SK-N-SH (cell line): ENCODE measurements at regions not wholly inside any gene's neighbourhood (a gene's known extent, or its start where the extent isn't known, plus 50 kb on each side); places are given as distances from the start of the nearest gene placed in this dataset.
"Not testable (repeated sequence)": the region's sequence is repeated elsewhere in the genome, so short reads cannot be mapped to it uniquely, and the experiment has no call there.

Experiments
- CTCF ChIA-PET: fragments of 300-600, 350-600 bp; formaldehyde crosslinking; extraction: SDS; loops from one replicate; lab custom pipeline; 2021; lab: Yijun Ruan, JAX
- POLR2A ChIA-PET: fragments of 350-600 bp; sonication (Branson Sonifier 250); formaldehyde crosslinking; extraction: SDS; loops from one replicate; lab custom pipeline; 2020; ENCODE audit warnings: antibody characterized with exemption, inconsistent platforms; lab: Yijun Ruan, JAX
- DNase-seq: peaks from one replicate; pipeline ENCODE4 v3.0.0; 2012
- H2AFZ ChIP-seq: fragments of 200-600 bp; sonication (generic); 2 replicates; pipeline ENCODE4 v1.8.1; 2016; ENCODE audit warnings: antibody characterized with exemption, mild to moderate bottlenecking, low read depth
- H3F3A ChIP-seq: fragments of 200-600 bp; sonication (generic); replicated peaks from 2 replicates; pipeline ENCODE3; 2016; ENCODE audit warnings: antibody characterized with exemption, mild to moderate bottlenecking; ENCODE audit not compliant: insufficient read depth
- H3K27ac ChIP-seq, 2 experiments: fragments of 200-500 bp in 1 of 2; fragments of 200-600 bp in 1 of 2; sonication (Bioruptor generic) in 1 of 2; sonication (generic), shearing (Covaris generic) in 1 of 2; 2 replicates each; pipeline versions ENCODE4 v1.5.1 to v1.6.1; 2014 to 2016; ENCODE audit warnings: low read depth in 2 of 2, inconsistent platforms in 1 of 2, low read length in 1 of 2, mild to moderate bottlenecking in 1 of 2, mixed read lengths in 1 of 2
- H3K27me3 ChIP-seq: fragments of 200-600 bp; sonication (generic), shearing (Covaris generic); 2 replicates; pipeline ENCODE4 v1.6.1; 2016; ENCODE audit warnings: mixed run types; ENCODE audit not compliant: insufficient read depth
- H3K36me3 ChIP-seq, 2 experiments: fragments of 200-500 bp in 1 of 2; fragments of 200-600 bp in 1 of 2; sonication (Bioruptor generic) in 1 of 2; sonication (generic) in 1 of 2; replicated peaks in 1 of 2; 2 replicates each; pipeline versions ENCODE3 to v1.5.1; 2014 to 2016; ENCODE audit warnings: low read length in 1 of 2, mild to moderate bottlenecking in 1 of 2; ENCODE audit not compliant: insufficient read depth in 2 of 2, control insufficient read depth in 1 of 2
- H3K4me1 ChIP-seq, 2 experiments: fragments of 200-500 bp in 1 of 2; fragments of 200-600 bp in 1 of 2; sonication (Bioruptor generic) in 1 of 2; sonication (generic), shearing (Covaris generic) in 1 of 2; 2 replicates each; pipeline versions ENCODE4 v1.5.1 to v1.6.1; 2014 to 2016; ENCODE audit warnings: low read depth in 1 of 2, low read length in 1 of 2, mixed run types in 1 of 2; ENCODE audit not compliant: insufficient read depth in 2 of 2, control insufficient read depth in 1 of 2
- H3K4me2 ChIP-seq: fragments of 200-600 bp; sonication (generic), shearing (Covaris generic); 2 replicates; pipeline ENCODE4 v1.6.1; 2017; ENCODE audit warnings: mixed run types
- H3K4me3 ChIP-seq, 2 experiments: fragments of 200-500 bp in 1 of 2; fragments of 200-600 bp in 1 of 2; sonication (Bioruptor generic) in 1 of 2; sonication (generic), shearing (Covaris generic) in 1 of 2; 2 replicates each; pipeline versions ENCODE4 v1.5.1 to v1.8.1; 2014 to 2016; ENCODE audit warnings: low read depth in 2 of 2, inconsistent platforms in 1 of 2, low read length in 1 of 2, mild to moderate bottlenecking in 1 of 2, mixed read lengths in 1 of 2, moderate library complexity in 1 of 2
- H3K79me2 ChIP-seq: fragments of 200-600 bp; sonication (generic); 2 replicates; pipeline ENCODE4 v1.8.1; 2017; ENCODE audit warnings: mild to moderate bottlenecking; ENCODE audit not compliant: insufficient read depth
- H3K9ac ChIP-seq: fragments of 200-600 bp; sonication (generic); 2 replicates; pipeline ENCODE4 v1.6.1; 2017; ENCODE audit warnings: mixed run types
- H3K9me2 ChIP-seq: fragments of 200-600 bp; sonication (generic); 2 replicates; pipeline ENCODE4 v1.6.1; 2017; ENCODE audit warnings: mixed run types
- H3K9me3 ChIP-seq: fragments of 200-600 bp; sonication (generic); 2 replicates; pipeline ENCODE4 v1.6.1; 2017; ENCODE audit warnings: mixed run types, mild to moderate bottlenecking, moderate library complexity
- H4K20me1 ChIP-seq: fragments of 200-600 bp; sonication (generic); 2 replicates; pipeline ENCODE4 v1.6.1; 2017; ENCODE audit warnings: mild to moderate bottlenecking, mixed run types; ENCODE audit not compliant: insufficient read depth
- WGBS: methylation state at CpG from one replicate; pipeline ENCODE4 v1.1.6; 2017; ENCODE audit warnings: low lambda C conversion rate; 5-methylcytosine and 5-hydroxymethylcytosine counted together

DNA sequence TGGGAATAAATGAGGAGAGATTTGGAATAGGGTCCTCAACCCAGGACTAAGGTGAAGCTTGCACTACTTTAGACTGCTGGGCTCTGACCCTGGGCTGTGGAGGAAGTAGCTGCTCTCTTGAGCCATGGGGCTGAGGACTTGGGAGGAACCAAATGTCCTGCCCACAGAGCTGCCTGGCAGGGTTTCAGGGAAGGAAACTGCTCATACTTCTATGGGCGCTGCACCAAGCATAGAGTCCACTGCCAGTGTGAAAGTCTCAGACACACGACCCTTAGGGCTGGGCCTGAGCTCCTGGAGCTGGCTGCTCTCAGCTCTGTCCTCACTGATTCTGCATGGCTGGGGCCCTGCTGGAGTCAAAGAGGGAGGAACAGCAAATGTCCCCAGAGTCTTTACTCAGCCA is 461.7 kb downstream of the RPIA start:
- POLR2A ChIA-PET, H3K9me2 ChIP-seq, DNase-seq, H3K27ac ChIP-seq, H3K79me2 ChIP-seq, H3K4me1 ChIP-seq, H3K27me3 ChIP-seq, H3K4me2 ChIP-seq, H2AFZ ChIP-seq, H3K9me3 ChIP-seq, H3F3A ChIP-seq, H4K20me1 ChIP-seq, CTCF ChIA-PET, H3K9ac ChIP-seq, H3K4me3 ChIP-seq, H3K36me3 ChIP-seq: not testable (repeated sequence)
- WGBS, result 0% methylated on average over 1 of the region's 2 CpGs

GRCh38 chr2:89154247-89154682 is 462.8 kb downstream of the RPIA start:
- H2AFZ ChIP-seq, POLR2A ChIA-PET, H4K20me1 ChIP-seq, H3K4me2 ChIP-seq, H3K9ac ChIP-seq, H3K9me2 ChIP-seq, H3K79me2 ChIP-seq, CTCF ChIA-PET, DNase-seq, H3K4me3 ChIP-seq, H3K9me3 ChIP-seq, H3K36me3 ChIP-seq, H3K27me3 ChIP-seq, H3K4me1 ChIP-seq, H3K27ac ChIP-seq, H3F3A ChIP-seq: not testable (repeated sequence)
- WGBS, result no CpG with 5 or more reads among the region's 2 CpGs

DNA sequence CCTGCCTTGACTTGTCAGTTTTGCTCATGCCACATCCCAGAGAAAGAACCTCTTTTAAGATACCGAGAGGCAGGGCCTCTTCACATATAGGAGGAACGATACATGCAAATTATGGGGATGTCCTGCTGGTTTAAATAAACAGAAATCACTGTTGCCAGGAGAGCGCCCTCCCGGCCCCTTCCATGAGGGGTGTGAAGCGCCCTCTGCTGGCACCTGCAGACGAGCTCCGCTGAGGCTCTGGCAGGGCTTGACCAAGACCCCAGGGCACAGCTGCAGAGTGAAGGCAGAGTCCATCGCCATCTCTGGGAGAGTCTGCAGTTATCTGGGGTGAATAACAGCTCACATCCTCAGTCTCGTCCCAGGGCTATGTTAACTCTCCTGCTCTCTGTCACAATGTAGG is 468.8 kb downstream of the RPIA start:
- POLR2A ChIA-PET, H3K4me1 ChIP-seq, H3K4me2 ChIP-seq, H3K27me3 ChIP-seq, H4K20me1 ChIP-seq, H3F3A ChIP-seq, H3K9me2 ChIP-seq, H3K79me2 ChIP-seq, H3K9ac ChIP-seq, H2AFZ ChIP-seq, DNase-seq, H3K4me3 ChIP-seq, H3K27ac ChIP-seq, CTCF ChIA-PET, H3K36me3 ChIP-seq, H3K9me3 ChIP-seq: not testable (repeated sequence)
- WGBS, result 8% methylated on average over 2 of the region's 9 CpGs

DNA sequence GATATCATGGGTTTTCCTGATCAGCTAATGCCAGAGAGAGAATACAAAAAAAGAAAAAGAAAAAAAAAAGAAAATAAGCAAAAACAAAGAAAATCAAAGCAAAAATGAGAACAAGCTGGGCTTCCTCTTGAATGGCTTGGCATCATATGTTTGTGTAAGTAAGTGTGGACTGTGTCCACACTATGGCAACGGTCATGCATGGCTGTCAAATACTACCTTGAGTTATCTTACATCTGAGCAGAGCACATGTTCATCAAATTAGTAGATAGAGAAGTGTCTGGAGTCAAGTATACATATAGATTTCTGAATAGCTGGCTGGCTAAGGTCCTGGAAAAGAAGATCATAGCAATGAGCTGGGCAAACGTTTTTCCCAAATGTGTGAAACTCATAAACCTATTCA is 470.2 kb downstream of the RPIA start:
- H3F3A ChIP-seq, POLR2A ChIA-PET, H3K4me1 ChIP-seq, H3K27me3 ChIP-seq, H3K9me2 ChIP-seq, H3K36me3 ChIP-seq, H4K20me1 ChIP-seq, H3K9me3 ChIP-seq, H3K4me2 ChIP-seq, H3K4me3 ChIP-seq, CTCF ChIA-PET, H3K9ac ChIP-seq, H3K79me2 ChIP-seq, H3K27ac ChIP-seq, H2AFZ ChIP-seq, DNase-seq: not testable (repeated sequence)
- 5% methylated on average over 2 of the region's 2 CpGs for WGBS

DNA sequence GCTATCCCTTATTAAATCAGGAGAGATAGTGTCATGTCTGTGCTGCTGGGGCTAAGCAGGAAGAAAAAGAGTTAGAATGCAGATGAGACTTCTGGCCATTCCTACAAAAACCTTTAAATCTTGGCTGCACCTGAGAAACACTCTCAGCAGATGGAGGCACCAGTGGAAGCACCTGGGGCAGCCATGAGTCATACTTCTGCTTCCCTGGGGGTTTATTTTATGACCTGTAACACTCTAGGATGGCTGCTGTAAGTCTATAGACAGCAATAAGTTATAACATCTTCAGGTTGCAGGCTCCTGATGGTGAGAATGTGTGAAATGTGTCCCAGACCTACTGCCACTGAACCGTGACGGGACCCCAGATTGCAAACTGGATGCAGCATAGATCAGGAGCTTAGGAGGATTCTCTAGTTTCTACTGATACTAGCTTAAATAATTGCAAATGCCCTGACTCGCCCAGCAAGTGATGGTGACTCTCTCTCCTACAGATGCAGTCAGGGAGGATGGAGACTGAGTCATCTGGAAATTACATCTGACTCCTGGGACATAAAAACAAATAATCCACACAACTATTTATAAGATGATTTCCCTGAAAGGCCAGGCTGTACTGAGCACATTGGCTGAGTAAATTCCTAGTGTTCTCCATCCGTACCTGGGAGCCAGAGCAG is 479.2 kb downstream of the RPIA start:
- H3K9me3 ChIP-seq, H3K27ac ChIP-seq, H3K27me3 ChIP-seq, H4K20me1 ChIP-seq, H3K4me3 ChIP-seq, H3K4me2 ChIP-seq, H3K4me1 ChIP-seq, CTCF ChIA-PET, H3K36me3 ChIP-seq, H3F3A ChIP-seq, H3K9ac ChIP-seq, DNase-seq, H2AFZ ChIP-seq, POLR2A ChIA-PET, H3K9me2 ChIP-seq, H3K79me2 ChIP-seq: not testable (repeated sequence)
- WGBS, result 0% methylated on average over 2 of the region's 4 CpGs

- H3K4me2 ChIP-seq, H3K36me3 ChIP-seq, H4K20me1 ChIP-seq, H3K4me1 ChIP-seq, DNase-seq, H3K27me3 ChIP-seq, POLR2A ChIA-PET, H2AFZ ChIP-seq, H3K27ac ChIP-seq, H3K4me3 ChIP-seq, H3K9ac ChIP-seq, H3K79me2 ChIP-seq, H3K9me3 ChIP-seq, CTCF ChIA-PET, H3F3A ChIP-seq, H3K9me2 ChIP-seq: not testable (repeated sequence)
- 0% methylated on average over 1 of the region's 1 CpG for WGBS
These were observed 479.7 kb downstream of the RPIA start for GRCh38 chr2:89171174-89171519.

GRCh38 chr2:89177004-89177403 is 485.5 kb downstream of the RPIA start:
- H4K20me1 ChIP-seq, H3K4me2 ChIP-seq, H3K4me3 ChIP-seq, H3K79me2 ChIP-seq, DNase-seq, H3K27ac ChIP-seq, H3K36me3 ChIP-seq, H3K4me1 ChIP-seq, POLR2A ChIA-PET, H3K9ac ChIP-seq, H2AFZ ChIP-seq, H3K27me3 ChIP-seq, CTCF ChIA-PET, H3F3A ChIP-seq, H3K9me2 ChIP-seq, H3K9me3 ChIP-seq: not testable (repeated sequence)
